ENCODE measurements at regions not wholly inside any gene's neighbourhood (a gene's known extent, or its start where the extent isn't known, plus 50 kb on each side); places are given as distances from the start of the nearest gene placed in this dataset.

DNA sequence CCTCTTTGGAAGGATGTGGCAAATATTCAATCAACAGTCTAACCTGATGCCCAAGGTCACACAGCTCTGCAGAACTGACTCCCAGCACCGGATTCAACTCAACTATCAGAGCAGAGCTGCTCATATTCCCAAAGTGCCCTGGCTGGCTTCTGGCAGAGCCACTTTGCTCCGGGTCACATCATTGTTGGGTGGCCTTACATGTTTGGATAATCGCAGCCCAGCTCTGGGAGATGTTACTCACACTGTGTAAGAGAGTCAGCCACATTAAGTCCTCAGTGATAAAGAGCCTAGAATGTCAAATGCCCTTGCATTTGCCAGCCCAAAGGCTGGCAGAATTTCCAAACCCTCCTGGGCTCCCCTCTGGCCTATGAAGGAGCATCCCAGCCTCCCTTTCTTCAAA is 79.8 kb upstream of the PDE1C start:
- TF ChIP-seq MAX (IDR thresholded peaks at IDR 0.05) (no peak), ZBTB33 (IDR thresholded peaks at IDR 0.05) (no peak), TAF1 (conservative IDR thresholded peaks at IDR 0.05) (no peak), CTCF (IDR thresholded peaks at IDR 0.05; ENCODE audit: low read depth, low read length, missing input control) (no peak)
